HCT116 (cell line): ENCODE measurements at regions not wholly inside any gene's neighbourhood (a gene's known extent, or its start where the extent isn't known, plus 50 kb on each side); places are given as distances from the start of the nearest gene placed in this dataset.

Experiments
- ATAC-seq: fragments of 200-7000 bp; cut with Tn5 transposase; 2 replicates; pipeline ENCODE4 v1.9.1; 2020; ENCODE audit warnings: mild to moderate bottlenecking, moderate library complexity
- BruUV-seq: library from RNA; stranded (reverse); fragments of 400-500 nt; replicated peaks from 2 replicates; lab custom pipeline; 2021; lab: Mats Ljungman, UMichigan
- CTCF ChIA-PET: fragments of 300-600 bp; sonication (Branson Sonifier 250); formaldehyde crosslinking; loops from one replicate; lab custom pipeline; 2021; ENCODE audit warnings: antibody characterized with exemption; lab: Charles Lee
- POLR2A ChIA-PET: fragments of 300-600, 350-600 bp; sonication (Branson Sonifier 250); formaldehyde crosslinking; loops from one replicate; lab custom pipeline; 2021; ENCODE audit warnings: antibody characterized with exemption; lab: Charles Lee
- RAD21 ChIA-PET, 2 experiments: fragments of 300-600 bp; sonication (Branson Sonifier 250); formaldehyde crosslinking; loops; one replicate each; lab custom pipeline; 2023; ENCODE audit warnings: low total read pairs in 2 of 2; ENCODE audit not compliant: uncharacterized antibody in 2 of 2, unreplicated experiment in 2 of 2, low non-redundant PET in 1 of 2; lab: Charles Lee
- DNase-seq: peaks from one replicate; pipeline ENCODE4 v3.0.0-alpha.2; 2010; ENCODE audit warnings: low read depth, low spot score
- H2AFZ ChIP-seq: fragments of 200-600 bp; shearing (Covaris generic), sonication (generic); 2 replicates; pipeline ENCODE4 v1.6.1; 2017; ENCODE audit warnings: low read depth, mixed run types, mixed read lengths, antibody characterized with exemption, low read length; ENCODE audit not compliant: poor library complexity, severe bottlenecking
- H3K27ac ChIP-seq: 2 replicates; pipeline ENCODE4 v1.5.1; 2012; ENCODE audit warnings: low read depth, low read length
- H3K27me3 ChIP-seq: fragments of 200-600 bp; sonication (generic); 2 replicates; pipeline ENCODE4 v1.6.1; 2016; ENCODE audit warnings: mixed run types, low read length, mixed read lengths; ENCODE audit not compliant: insufficient read depth
- H3K36me3 ChIP-seq, 2 experiments: fragments of 200-500 bp in 1 of 2; fragments of 200-600 bp in 1 of 2; sonication (Bioruptor generic) in 1 of 2; sonication (generic) in 1 of 2; 2 replicates each; pipeline versions ENCODE4 v1.5.1 to v1.6.1; 2014 to 2016; ENCODE audit warnings: low read length in 2 of 2, inconsistent platforms in 1 of 2, mixed read lengths in 1 of 2, mixed run types in 1 of 2; ENCODE audit not compliant: insufficient read depth in 2 of 2, control insufficient read depth in 1 of 2
- H3K4me1 ChIP-seq, 2 experiments: fragments of 200-600 bp in 1 of 2; sonication (generic) in 1 of 2; 2 replicates each; pipeline versions ENCODE4 v1.5.1 to v1.6.1; 2012 to 2017; ENCODE audit warnings: low read length in 2 of 2, inconsistent platforms in 1 of 2, mild to moderate bottlenecking in 1 of 2, mixed read lengths in 1 of 2, mixed run types in 1 of 2, moderate library complexity in 1 of 2; ENCODE audit not compliant: insufficient read depth in 2 of 2, control insufficient read depth in 1 of 2
- H3K4me2 ChIP-seq: fragments of 200-600 bp; sonication (generic); 2 replicates; pipeline ENCODE4 v1.6.1; 2017; ENCODE audit warnings: mixed run types, low read length, mixed read lengths
- H3K4me3 ChIP-seq, 2 experiments: fragments of 200-600 bp in 1 of 2; sonication (generic) in 1 of 2; replicated peaks in 1 of 2; 2 replicates each; pipeline ENCODE4 v1.5.1; 2011 to 2016; ENCODE audit warnings: low read length in 2 of 2, control low read depth in 1 of 2, low read depth in 1 of 2, mild to moderate bottlenecking in 1 of 2, mixed read lengths in 1 of 2, mixed run types in 1 of 2
- H3K79me2 ChIP-seq: fragments of 200-600 bp; sonication (generic); 2 replicates; pipeline ENCODE4 v1.6.1; 2017; ENCODE audit warnings: mild to moderate bottlenecking, mixed run types, low read length, moderate library complexity, mixed read lengths; ENCODE audit not compliant: insufficient read depth
- H3K9ac ChIP-seq: fragments of 200-600 bp; sonication (generic); 2 replicates; pipeline ENCODE4 v1.6.1; 2016; ENCODE audit warnings: low read length, mixed read lengths
- H3K9me2 ChIP-seq: fragments of 200-600 bp; sonication (generic), shearing (Covaris generic); 2 replicates; pipeline ENCODE4 v1.6.1; 2017; ENCODE audit warnings: mixed run types, mild to moderate bottlenecking, moderate library complexity; ENCODE audit not compliant: insufficient read depth
- H3K9me3 ChIP-seq, 2 experiments: fragments of 200-500 bp in 1 of 2; fragments of 200-600 bp in 1 of 2; sonication (Bioruptor generic) in 1 of 2; sonication (generic) in 1 of 2; 2 replicates each; pipeline ENCODE4 v1.6.1; 2014 to 2017; ENCODE audit warnings: low read length in 2 of 2, mixed read lengths in 2 of 2, inconsistent platforms in 1 of 2, low read depth in 1 of 2, mild to moderate bottlenecking in 1 of 2, mixed run types in 1 of 2, moderate library complexity in 1 of 2; ENCODE audit not compliant: control insufficient read depth in 1 of 2, insufficient read depth in 1 of 2
- H4K20me1 ChIP-seq: fragments of 200-600 bp; sonication (generic), shearing (Covaris generic); 2 replicates; pipeline ENCODE4 v1.6.1; 2017; ENCODE audit warnings: mixed run types, mild to moderate bottlenecking, moderate library complexity; ENCODE audit not compliant: insufficient read depth
- CTCF ChIP-seq, 3 experiments: fragments of 200-600 bp in 1 of 3; sonication (generic) in 1 of 3; IDR thresholded peaks in 2 of 3; conservative IDR thresholded peaks in 1 of 3; 2 replicates each; pipeline ENCODE4 v1.5.1; 2012 to 2017; ENCODE audit warnings: low read depth in 2 of 3, low read length in 2 of 3, antibody characterized with exemption in 1 of 3, borderline replicate concordance in 1 of 3, control low read depth in 1 of 3, mild to moderate bottlenecking in 1 of 3, mixed read lengths in 1 of 3, mixed run types in 1 of 3, moderate library complexity in 1 of 3; ENCODE audit not compliant: insufficient read depth in 1 of 3
- ELF1 ChIP-seq: IDR thresholded peaks from 2 replicates; pipeline ENCODE4 v1.6.1; 2012; ENCODE audit warnings: low read depth, borderline replicate concordance
- MAX ChIP-seq: IDR thresholded peaks from 2 replicates; pipeline ENCODE4 v1.6.1; 2012
- POLR2AphosphoS5 ChIP-seq: IDR thresholded peaks from 2 replicates; pipeline ENCODE4 v1.6.1; 2011; ENCODE audit warnings: mild to moderate bottlenecking, low read depth, low read length, moderate library complexity
- REST ChIP-seq: IDR thresholded peaks from 2 replicates; pipeline ENCODE4 v1.6.1; 2012; ENCODE audit warnings: low read depth
- SP1 ChIP-seq: IDR thresholded peaks from 2 replicates; pipeline ENCODE4 v1.6.1; 2012; ENCODE audit warnings: low read depth
- ZFX ChIP-seq: fragments of 450-650 bp; IDR thresholded peaks from 2 replicates; pipeline ENCODE4 v1.6.1; 2017
- intact Hi-C: fragments of 100-400 bp; cut with micrococcal nuclease; formaldehyde crosslinking; loops from 2 replicates; pipeline ENCODE4 v1.10.0; 2022

GRCh38 chr18:56538746-56539145 is 99.6 kb downstream of the TXNL1 start:
- Histone ChIP-seq H3K9ac (no peak overlapping the region), H2AFZ (no peak overlapping the region), H3K4me2 (no peak overlapping the region)
- BruUV-seq: no TSS peak
- CTCF ChIA-PET: no interaction called here
- TF ChIP-seq ZFX (no peak), REST (no peak), MAX (no peak), CTCF (IDR thresholded peaks at IDR 0.05 in 2 of 3, conservative IDR thresholded peaks at IDR 0.05 in 1 of 3; ENCODE audit: borderline replicate concordance in 1 of 3, insufficient read depth in 1 of 3, low read depth in 2 of 3, low read length in 2 of 3) (no peak), ELF1 (no peak), POLR2AphosphoS5 (no peak), SP1 (no peak)
- TF ChIP-seq, all 23 proteins: peak for 0
- Histone ChIP-seq H3K4me1 (no peaks in the 10 kb centered on the region), H3K9me2 (no peaks in the 10 kb centered on the region), H3K27ac (no peak overlapping the region), H3K4me3 (no peak overlapping the region), H3K36me3 (no peaks in the 10 kb centered on the region), H4K20me1 (no peaks in the 10 kb centered on the region), H3K79me2 (no peaks in the 10 kb centered on the region), H3K27me3 (peaks cover 15% of the 10 kb centered on the region), H3K9me3 (no peaks in the 10 kb centered on the region)
- DNase-seq (no peak), ATAC-seq (no peak)
- RAD21 ChIA-PET: no interaction called here
- intact Hi-C loops: no loop called here
- POLR2A ChIA-PET: no interaction called here
